CD14-positive monocyte (primary cell): ENCODE measurements at regions not wholly inside any gene's neighbourhood (a gene's known extent, or its start where the extent isn't known, plus 50 kb on each side); places are given as distances from the start of the nearest gene placed in this dataset.

Source experiments
- DNase-seq, 3 donors: peaks; one replicate each; pipeline ENCODE4 v3.0.0-alpha.2; 2011 to 2022
- H2AFZ ChIP-seq: 2 replicates; pipeline ENCODE4 v1.6.0; 2012; ENCODE audit warnings: mild to moderate bottlenecking, low read depth, low read length, inconsistent platforms; ENCODE audit not compliant: insufficient read depth, poor library complexity, severe bottlenecking
- H3K27ac ChIP-seq, 2 donors: 1 replicate in 1 of 2; 2 replicates in 1 of 2; pipeline ENCODE4 v1.5.1; 2012 to 2013; ENCODE audit warnings: low read length in 2 of 2, control low read depth in 1 of 2, inconsistent platforms in 1 of 2, low read depth in 1 of 2, mild to moderate bottlenecking in 1 of 2
- H3K27me3 ChIP-seq, 2 donors: one replicate each; pipeline versions ENCODE4 v1.6.0 to v1.6.1; 2011 to 2013; ENCODE audit warnings: low read length in 2 of 2; ENCODE audit not compliant: control insufficient read depth in 2 of 2, insufficient read depth in 2 of 2
- H3K36me3 ChIP-seq, 2 donors: replicated peaks in 1 of 2; 1 replicate in 1 of 2; 2 replicates in 1 of 2; pipeline versions ENCODE4 v1.5.1 to v1.6.1; 2012 to 2013; ENCODE audit warnings: low read length in 2 of 2, control low read depth in 1 of 2, inconsistent platforms in 1 of 2, mild to moderate bottlenecking in 1 of 2; ENCODE audit not compliant: insufficient read depth in 2 of 2, control insufficient read depth in 1 of 2
- H3K4me1 ChIP-seq, 2 donors: 1 replicate in 1 of 2; 2 replicates in 1 of 2; pipeline versions ENCODE4 v1.5.1 to v1.6.1; 2012 to 2013; ENCODE audit warnings: low read length in 2 of 2, control low read depth in 1 of 2, inconsistent platforms in 1 of 2, mild to moderate bottlenecking in 1 of 2, moderate library complexity in 1 of 2; ENCODE audit not compliant: insufficient read depth in 2 of 2, control insufficient read depth in 1 of 2
- H3K4me2 ChIP-seq: replicated peaks from 2 replicates; pipeline ENCODE3; 2012; ENCODE audit warnings: low read length, moderate library complexity, mild to moderate bottlenecking; ENCODE audit not compliant: poor library complexity, severe bottlenecking; ENCODE audit errors: extremely low read depth
- H3K4me3 ChIP-seq, 3 experiments: fragments of 200-600 bp in 1 of 3; sonication (generic) in 1 of 3; replicated peaks in 1 of 3; 1 replicate in 2 of 3; 2 replicates in 1 of 3; pipeline ENCODE4 v1.5.1; 2011 to 2013; ENCODE audit warnings: low read length in 3 of 3, mild to moderate bottlenecking in 3 of 3, control low read depth in 2 of 3, low read depth in 2 of 3, inconsistent platforms in 1 of 3, moderate library complexity in 1 of 3
- H3K79me2 ChIP-seq: 2 replicates; pipeline ENCODE4 v1.6.0; 2012; ENCODE audit warnings: mild to moderate bottlenecking, control low read depth, inconsistent platforms, low read length, moderate library complexity; ENCODE audit not compliant: insufficient read depth
- H3K9ac ChIP-seq: 2 replicates; pipeline ENCODE4 v1.6.0; 2017; ENCODE audit warnings: low read length, mild to moderate bottlenecking; ENCODE audit not compliant: insufficient read depth, poor library complexity, severe bottlenecking
- H3K9me3 ChIP-seq, 2 donors: replicated peaks in 1 of 2; 1 replicate in 1 of 2; 2 replicates in 1 of 2; pipeline versions ENCODE4 v1.5.1 to v1.6.1; 2012 to 2013; ENCODE audit warnings: low read length in 2 of 2, control low read depth in 1 of 2; ENCODE audit not compliant: control insufficient read depth in 1 of 2, insufficient read depth in 1 of 2
- H4K20me1 ChIP-seq: 2 replicates; pipeline ENCODE4 v1.6.0; 2012; ENCODE audit warnings: mild to moderate bottlenecking, low read length, control low read depth, moderate library complexity; ENCODE audit not compliant: insufficient read depth
- H3K27ac Mint-ChIP-seq, 7 donors: one replicate each; pipeline ENCODE4 v1.8.0; 2020; ENCODE audit warnings: mild to moderate bottlenecking in 7 of 7, mixed read lengths in 7 of 7, moderate library complexity in 6 of 7, inconsistent platforms in 2 of 7
- H3K27me3 Mint-ChIP-seq, 3 donors: one replicate each; pipeline ENCODE4 v1.8.0; 2021 to 2022; ENCODE audit warnings: low read depth in 3 of 3, mild to moderate bottlenecking in 3 of 3, mixed read lengths in 3 of 3, moderate library complexity in 3 of 3, inconsistent platforms in 1 of 3
- H3K36me3 Mint-ChIP-seq, 2 donors: one replicate each; pipeline ENCODE4 v1.8.0; 2020; ENCODE audit warnings: mixed read lengths in 2 of 2, inconsistent platforms in 1 of 2, mild to moderate bottlenecking in 1 of 2
- H3K4me1 Mint-ChIP-seq: one replicate; pipeline ENCODE4 v1.8.0; 2020; ENCODE audit warnings: mild to moderate bottlenecking, mixed read lengths
- H3K4me3 Mint-ChIP-seq, 2 donors: one replicate each; pipeline ENCODE4 v1.8.0; 2020; ENCODE audit warnings: mild to moderate bottlenecking in 2 of 2, mixed read lengths in 2 of 2, moderate library complexity in 1 of 2
- H3K9me3 Mint-ChIP-seq, 7 donors: one replicate each; pipeline ENCODE4 v1.8.0; 2020 to 2022; ENCODE audit warnings: mixed read lengths in 7 of 7, mild to moderate bottlenecking in 6 of 7, moderate library complexity in 6 of 7, inconsistent platforms in 2 of 7
- CTCF ChIP-seq: fragments of 200-600 bp; IDR thresholded peaks from one replicate; pipeline ENCODE4 v1.8.0; 2022; ENCODE audit warnings: antibody characterized with exemption, mild to moderate bottlenecking
- WGBS: methylation state at CpG from one replicate; pipeline ENCODE4 v1.1.5; 2013; ENCODE audit warnings: missing lambda C conversion rate; ENCODE audit not compliant: insufficient coverage; 5-methylcytosine and 5-hydroxymethylcytosine counted together
- intact Hi-C, 2 donors: fragments of 100-400 bp; cut with micrococcal nuclease; formaldehyde crosslinking; loops; one replicate each; pipeline versions ENCODE4 v1.15.0 to v1.15.1; 2023

GRCh38 chr9:28662675-28663074, 1089.4 kb upstream of the C9orf72 start:
- H3K36me3 ChIP-seq, result no peaks in the 10 kb centered on the region
- no peaks in the 10 kb centered on the region for H3K4me1 ChIP-seq
- H3K4me2 ChIP-seq, result no peak overlapping the region
- H3K4me3 Mint-ChIP-seq, result no peak overlapping the region
- H3K27me3 ChIP-seq, result no peaks in the 10 kb centered on the region
- H3K79me2 ChIP-seq, result no peaks in the 10 kb centered on the region
- no peaks in the 10 kb centered on the region for H3K27me3 Mint-ChIP-seq
- no peak overlapping the region for H2AFZ ChIP-seq
- no peak overlapping the region for H3K4me3 ChIP-seq
- H3K9ac ChIP-seq, result no peak overlapping the region
- no peak for TF ChIP-seq CTCF
- WGBS, result no CpG with 5 or more reads among the region's 2 CpGs
- H3K27ac Mint-ChIP-seq, result no peak overlapping the region
- DNase-seq, result no peak
- H4K20me1 ChIP-seq, result no peaks in the 10 kb centered on the region
- no peaks in the 10 kb centered on the region for H3K4me1 Mint-ChIP-seq
- intact Hi-C loops, result no loop called here
- H3K9me3 Mint-ChIP-seq, result peaks cover 0 to 8% (median 0%) of the 10 kb centered on the region in 7 donors
- no peaks in the 10 kb centered on the region for H3K36me3 Mint-ChIP-seq
- H3K9me3 ChIP-seq, result no peaks in the 10 kb centered on the region
- H3K27ac ChIP-seq, result no peak overlapping the region

- no peak overlapping the region for H3K4me3 Mint-ChIP-seq
- Histone ChIP-seq H3K9ac (no peak overlapping the region), H3K9me3 (no peaks in the 10 kb centered on the region), H3K36me3 (no peaks in the 10 kb centered on the region), H3K4me3 (no peak overlapping the region), H2AFZ (no peak overlapping the region), H3K27me3 (no peaks in the 10 kb centered on the region), H3K4me1 (no peaks in the 10 kb centered on the region), H4K20me1 (no peaks in the 10 kb centered on the region), H3K27ac (no peak overlapping the region), H3K79me2 (no peaks in the 10 kb centered on the region), H3K4me2 (no peak overlapping the region)
- no CpG with 5 or more reads among the region's 2 CpGs for WGBS
- H3K4me1 Mint-ChIP-seq, result no peaks in the 10 kb centered on the region
- DNase-seq, result no peak
- no peaks in the 10 kb centered on the region for H3K36me3 Mint-ChIP-seq
- intact Hi-C loops, result no loop called here
- H3K27me3 Mint-ChIP-seq, result no peaks in the 10 kb centered on the region
- peaks cover 0 to 5% (median 0%) of the 10 kb centered on the region in 7 donors for H3K9me3 Mint-ChIP-seq
- TF ChIP-seq CTCF, result no peak
- no peak overlapping the region for H3K27ac Mint-ChIP-seq
Measured at GRCh38 chr9:28668158-28668557, 1094.9 kb upstream of the C9orf72 start.
